Ammon's horn (tissue), 1 donor: ENCODE measurements at regions not wholly inside any gene's neighbourhood (a gene's known extent, or its start where the extent isn't known, plus 50 kb on each side); places are given as distances from the start of the nearest gene placed in this dataset.

Source experiments
- DNase-seq: peaks from one replicate; pipeline ENCODE4 v3.0.0-alpha.2; 2016; ENCODE audit warnings: low spot score

GRCh38 chrX:145631461-145631951 lies 186.1 kb upstream of the SLITRK2 start:
- DNase-seq: no peak

- DNase-seq: peak; percentile 4
These were observed 163.1 kb upstream of the SLITRK2 start for GRCh38 chrX:145654486-145654885.

- peak; percentile 30 for DNase-seq
These were observed 143.8 kb upstream of the SLITRK2 start for GRCh38 chrX:145673841-145674240.

- DNase-seq: no peak
These were observed 140.4 kb upstream of the SLITRK2 start for GRCh38 chrX:145677109-145677817.

GRCh38 chrX:145682518-145683298 lies 134.9 kb upstream of the SLITRK2 start:
- no peak for DNase-seq

GRCh38 chrX:145687146-145687545 lies 130.5 kb upstream of the SLITRK2 start:
- no peak for DNase-seq

GRCh38 chrX:145687707-145688106 lies 129.9 kb upstream of the SLITRK2 start:
- no peak for DNase-seq

GRCh38 chrX:145694048-145694447 lies 123.6 kb upstream of the SLITRK2 start:
- DNase-seq: no peak

- no peak for DNase-seq
These were observed 101.9 kb upstream of the SLITRK2 start for GRCh38 chrX:145715641-145716138.

GRCh38 chrX:145716226-145716625 lies 101.4 kb upstream of the SLITRK2 start:
- no peak for DNase-seq

GRCh38 chrX:145727476-145727875 lies 90.2 kb upstream of the SLITRK2 start:
- peak; percentile 76 for DNase-seq

- peak; percentile 73 for DNase-seq
These were observed 88.0 kb upstream of the SLITRK2 start for GRCh38 chrX:145729635-145730034.

GRCh38 chrX:145735036-145735435 lies 82.6 kb upstream of the SLITRK2 start:
- no peak for DNase-seq

- no peak for DNase-seq
These were observed 65.7 kb upstream of the SLITRK2 start for GRCh38 chrX:145751943-145752342.
